ENCODE measurements at regions not wholly inside any gene's neighbourhood (a gene's known extent, or its start where the extent isn't known, plus 50 kb on each side); places are given as distances from the start of the nearest gene placed in this dataset.

DNA sequence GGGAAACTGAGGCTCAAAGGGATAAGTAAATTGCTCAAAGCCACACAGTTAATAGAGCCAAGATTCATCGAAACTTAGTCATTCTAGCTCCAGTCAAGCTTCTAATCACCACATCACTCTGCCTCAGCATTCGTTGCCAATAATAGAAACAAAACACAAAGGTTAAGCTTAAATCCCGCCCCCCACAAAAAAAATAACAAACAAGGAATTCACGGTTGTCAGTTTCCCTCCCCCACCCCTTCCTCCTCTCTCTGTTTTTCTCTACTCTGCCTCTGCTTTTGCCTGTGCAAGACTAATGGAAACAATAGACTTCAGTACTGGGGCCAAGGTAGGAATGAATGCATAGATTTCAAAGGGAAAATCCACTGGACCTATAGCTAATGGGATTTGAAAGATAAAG lies 70.7 kb upstream of the ZNF644 start:
- no peak overlapping the region for H3K27ac Mint-ChIP-seq
- no peak overlapping the region for H3K4me3 Mint-ChIP-seq
- DNase-seq (ENCODE audit: low spot score in 2 of 2) (no peak), ATAC-seq (no peak)
- peaks cover 5% of the 10 kb centered on the region for H3K4me1 Mint-ChIP-seq
- H3K36me3 Mint-ChIP-seq, result no peaks in the 10 kb centered on the region
- no peaks in the 10 kb centered on the region for H3K9me3 Mint-ChIP-seq

DNA sequence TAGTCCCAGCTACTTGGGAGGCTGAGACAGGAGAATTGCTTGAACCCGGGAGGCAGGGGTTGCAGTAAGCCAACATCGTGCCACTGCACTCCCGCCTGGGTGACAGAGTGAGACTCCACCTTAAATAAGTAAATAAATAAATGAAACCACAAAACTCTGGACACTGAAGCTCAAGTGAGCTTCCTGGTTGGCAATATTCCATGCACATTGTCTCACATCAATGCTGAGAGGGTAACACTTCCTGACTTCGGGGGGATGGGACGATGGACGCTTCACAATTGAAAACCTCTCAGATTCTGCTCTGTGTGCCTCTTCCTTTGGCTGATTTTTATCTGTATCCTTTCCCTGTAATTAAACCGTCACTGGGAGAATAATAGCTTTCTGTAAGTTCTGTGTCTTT lies 70.0 kb upstream of the ZNF644 start:
- Mint-ChIP-seq H3K4me3 (no peak overlapping the region), H3K36me3 (no peaks in the 10 kb centered on the region), H3K27ac (no peak overlapping the region), H3K4me1 (peaks cover 5% of the 10 kb centered on the region), H3K9me3 (no peaks in the 10 kb centered on the region)
- ATAC-seq (no peak), DNase-seq (ENCODE audit: low spot score in 2 of 2) (no peak)

DNA sequence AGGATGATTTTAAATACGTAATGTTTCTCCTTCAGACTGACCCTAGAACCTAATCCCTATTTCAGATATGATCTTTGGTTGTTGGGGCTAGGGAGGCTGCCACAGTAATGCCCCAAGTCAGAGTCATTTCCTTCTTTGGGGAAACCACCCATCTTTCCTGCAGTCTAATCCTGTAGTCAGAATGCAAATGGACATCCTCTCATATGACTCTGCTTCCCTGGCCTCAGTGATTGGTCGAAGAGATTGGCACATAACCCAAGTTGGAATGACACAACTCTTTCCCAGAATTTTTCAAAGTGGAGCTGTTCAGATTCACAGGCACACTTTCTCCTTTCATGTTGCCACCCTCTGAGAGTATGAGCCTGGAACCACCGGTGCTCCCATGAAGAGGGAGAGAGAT lies 58.8 kb upstream of the ZNF644 start:
- ATAC-seq, result peak; percentile 47
- H3K4me1 Mint-ChIP-seq, result no peaks in the 10 kb centered on the region
- no peaks in the 10 kb centered on the region for H3K36me3 Mint-ChIP-seq
- H3K9me3 Mint-ChIP-seq, result no peaks in the 10 kb centered on the region
- peak in 1 of 2 donors; percentile 43 for DNase-seq (ENCODE audit: low spot score in 2 of 2)
- no peak overlapping the region for H3K27ac Mint-ChIP-seq
- no peak overlapping the region for H3K4me3 Mint-ChIP-seq

DNA sequence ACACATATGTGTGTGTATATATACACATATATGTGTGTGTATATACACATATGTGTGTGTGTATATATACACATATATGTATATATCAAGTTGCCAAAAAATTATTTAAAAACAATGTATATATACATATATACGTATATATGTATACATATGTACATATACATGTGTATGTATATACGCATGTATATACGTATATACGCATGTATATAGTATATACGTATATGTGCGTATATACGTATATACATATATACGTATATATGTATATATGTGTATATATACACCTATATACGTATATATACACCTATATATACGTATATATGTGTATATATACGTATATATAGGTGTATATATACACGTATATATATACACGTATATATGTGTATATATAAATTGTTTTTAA lies 57.0 kb upstream of the ZNF644 start:
- Mint-ChIP-seq H3K4me3 (no peak overlapping the region), H3K36me3 (no peaks in the 10 kb centered on the region), H3K9me3 (no peaks in the 10 kb centered on the region), H3K27ac (no peak overlapping the region), H3K4me1 (no peaks in the 10 kb centered on the region)
- ATAC-seq, result no peak
- no peak for DNase-seq (ENCODE audit: low spot score in 2 of 2)

DNA sequence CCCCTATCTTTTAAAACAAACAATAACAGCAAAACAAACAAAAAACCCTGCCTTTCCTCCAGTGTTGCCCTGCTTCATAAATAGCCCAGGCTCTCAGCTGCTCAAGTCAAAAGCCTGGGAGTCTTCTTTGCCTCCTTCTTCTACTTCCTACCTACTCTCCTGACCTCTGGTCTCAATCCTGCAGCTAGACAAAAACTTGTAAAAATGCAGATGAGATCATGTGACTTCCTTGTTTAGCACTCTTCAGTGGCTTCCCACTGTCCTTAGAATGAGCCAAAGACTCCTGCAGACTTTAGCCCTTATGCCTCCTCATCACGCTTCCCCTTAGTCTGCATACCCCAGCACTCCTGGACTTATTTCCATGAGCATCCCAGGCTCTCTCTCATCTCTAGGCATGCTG lies 55.0 kb upstream of the ZNF644 start:
- H3K4me3 Mint-ChIP-seq, result no peak overlapping the region
- H3K9me3 Mint-ChIP-seq, result no peaks in the 10 kb centered on the region
- H3K27ac Mint-ChIP-seq, result no peak overlapping the region
- H3K36me3 Mint-ChIP-seq, result no peaks in the 10 kb centered on the region
- ATAC-seq (no peak), DNase-seq (ENCODE audit: low spot score in 2 of 2) (peak in 1 of 2 donors; percentile 12)
- no peaks in the 10 kb centered on the region for H3K4me1 Mint-ChIP-seq

DNA sequence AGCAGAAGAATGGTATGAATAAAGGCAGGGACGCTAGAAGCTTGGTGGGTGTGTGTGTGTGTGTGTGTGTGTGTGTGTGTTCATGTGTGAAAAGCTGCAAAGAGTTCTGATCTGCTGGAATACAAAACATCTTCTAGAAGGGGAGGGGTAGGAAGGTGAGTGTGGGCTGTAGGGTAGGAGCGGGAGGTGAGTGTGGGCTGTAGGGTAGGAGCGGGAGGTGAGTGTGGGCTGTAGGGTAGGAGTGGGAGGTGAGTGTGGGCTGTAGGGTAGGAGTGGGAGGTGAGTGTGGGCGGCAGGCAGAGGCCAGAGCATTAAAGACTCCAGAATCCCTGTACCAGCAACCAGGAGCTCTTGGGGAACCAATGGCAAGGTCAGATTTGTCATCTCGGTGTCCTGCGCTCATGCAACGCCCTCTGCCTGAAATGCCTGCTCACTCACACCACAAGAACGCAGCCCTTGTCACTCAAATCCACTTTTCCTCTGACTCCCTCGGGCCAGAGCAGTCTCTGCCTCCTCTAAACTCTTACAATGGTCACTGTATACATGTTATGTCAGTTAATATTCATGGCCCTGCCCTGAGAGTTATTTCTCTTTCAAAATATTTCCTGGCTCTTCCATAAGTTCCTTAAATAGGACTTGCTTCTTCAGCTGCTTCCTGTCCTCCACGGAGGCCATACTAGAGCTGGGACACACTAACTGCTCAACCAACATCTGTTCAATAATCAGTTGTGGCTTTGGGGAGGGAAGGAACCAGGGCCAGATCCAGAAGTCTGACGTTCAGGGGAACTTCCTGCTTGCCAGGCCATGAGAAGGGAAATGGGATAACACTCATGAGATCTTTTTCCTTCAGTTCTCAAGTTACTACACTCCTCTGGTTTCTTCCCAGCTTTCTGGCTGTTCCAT lies 53.6 kb upstream of the ZNF644 start:
- Mint-ChIP-seq H3K27ac (no peak overlapping the region), H3K9me3 (no peaks in the 10 kb centered on the region), H3K4me3 (no peak overlapping the region), H3K36me3 (no peaks in the 10 kb centered on the region), H3K4me1 (no peaks in the 10 kb centered on the region)
- ATAC-seq (no peak), DNase-seq (ENCODE audit: low spot score in 2 of 2) (peak in 1 of 2 donors; percentile 29)

DNA sequence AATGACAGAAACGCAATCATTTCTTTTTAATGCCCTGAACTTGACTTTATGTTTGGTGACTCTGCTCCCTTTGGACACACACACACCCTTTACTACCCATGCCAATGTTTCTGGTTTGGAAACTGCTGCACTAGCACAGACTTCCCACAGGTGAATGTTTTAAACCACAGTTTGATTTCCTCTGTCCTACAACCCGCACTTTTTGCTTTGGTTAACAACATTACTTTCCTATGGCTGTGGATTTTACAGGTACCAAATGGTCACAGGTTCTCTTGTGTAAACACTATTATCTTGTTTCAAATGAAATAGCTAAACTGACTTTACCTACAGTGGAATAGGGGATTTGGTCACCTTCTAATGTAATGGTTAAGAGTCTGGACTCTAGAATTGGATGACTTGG lies 51.5 kb upstream of the ZNF644 start:
- peak in 1 of 2 donors; percentile 2 for DNase-seq (ENCODE audit: low spot score in 2 of 2)
- no peak overlapping the region for H3K4me3 Mint-ChIP-seq

DNA sequence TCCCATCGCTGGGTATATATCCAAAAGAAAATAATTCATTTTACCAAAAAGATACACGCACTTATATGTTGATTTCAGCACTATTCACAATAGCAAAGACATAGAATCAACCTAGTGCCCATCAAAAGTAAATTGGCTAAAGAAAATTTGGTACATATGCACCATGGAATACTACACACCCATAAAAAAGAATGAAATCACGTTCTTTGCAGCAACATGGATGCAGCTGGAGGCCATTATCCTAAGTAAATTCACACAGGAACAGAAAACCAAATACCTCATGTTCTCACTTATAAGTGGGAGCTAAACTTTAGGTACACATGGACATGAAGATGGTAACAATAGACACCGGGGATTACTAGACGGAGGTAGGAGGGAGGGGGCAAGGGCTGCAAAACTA lies 50.0 kb upstream of the ZNF644 start:
- peak in 1 of 2 donors; percentile 0 for DNase-seq (ENCODE audit: low spot score in 2 of 2)
- Mint-ChIP-seq H3K9me3 (no peaks in the 10 kb centered on the region), H3K4me1 (no peaks in the 10 kb centered on the region), H3K36me3 (no peaks in the 10 kb centered on the region), H3K27ac (no peak overlapping the region), H3K4me3 (no peak overlapping the region)
- ATAC-seq, result no peak

More for the DNA sequence above, 51.5 kb upstream of the ZNF644 start:
- Mint-ChIP-seq H3K4me1 (no peaks in the 10 kb centered on the region), H3K9me3 (no peaks in the 10 kb centered on the region), H3K36me3 (no peaks in the 10 kb centered on the region), H3K27ac (no peak overlapping the region)
- ATAC-seq, result no peak

All from stimulated activated effector memory CD8-positive, alpha-beta T cell treated with anti-CD3 and anti-CD28 coated beads, Interleukin-12 subunit alpha, Interleukin-12 subunit beta, amount 100 ng/mL, for 72 hours (primary cell).